GM18520 (cell line): ENCODE measurements at regions not wholly inside any gene's neighbourhood (a gene's known extent, or its start where the extent isn't known, plus 50 kb on each side); places are given as distances from the start of the nearest gene placed in this dataset.
"Not testable (repeated sequence)": the region's sequence is repeated elsewhere in the genome, so short reads cannot be mapped to it uniquely, and the experiment has no call there.

ENCODE experiments used
- ATAC-seq: cut with Tn5 transposase; IDR thresholded peaks from one replicate; pipeline ENCODE4 v1.9.1; 2021; ENCODE audit not compliant: unreplicated experiment

DNA sequence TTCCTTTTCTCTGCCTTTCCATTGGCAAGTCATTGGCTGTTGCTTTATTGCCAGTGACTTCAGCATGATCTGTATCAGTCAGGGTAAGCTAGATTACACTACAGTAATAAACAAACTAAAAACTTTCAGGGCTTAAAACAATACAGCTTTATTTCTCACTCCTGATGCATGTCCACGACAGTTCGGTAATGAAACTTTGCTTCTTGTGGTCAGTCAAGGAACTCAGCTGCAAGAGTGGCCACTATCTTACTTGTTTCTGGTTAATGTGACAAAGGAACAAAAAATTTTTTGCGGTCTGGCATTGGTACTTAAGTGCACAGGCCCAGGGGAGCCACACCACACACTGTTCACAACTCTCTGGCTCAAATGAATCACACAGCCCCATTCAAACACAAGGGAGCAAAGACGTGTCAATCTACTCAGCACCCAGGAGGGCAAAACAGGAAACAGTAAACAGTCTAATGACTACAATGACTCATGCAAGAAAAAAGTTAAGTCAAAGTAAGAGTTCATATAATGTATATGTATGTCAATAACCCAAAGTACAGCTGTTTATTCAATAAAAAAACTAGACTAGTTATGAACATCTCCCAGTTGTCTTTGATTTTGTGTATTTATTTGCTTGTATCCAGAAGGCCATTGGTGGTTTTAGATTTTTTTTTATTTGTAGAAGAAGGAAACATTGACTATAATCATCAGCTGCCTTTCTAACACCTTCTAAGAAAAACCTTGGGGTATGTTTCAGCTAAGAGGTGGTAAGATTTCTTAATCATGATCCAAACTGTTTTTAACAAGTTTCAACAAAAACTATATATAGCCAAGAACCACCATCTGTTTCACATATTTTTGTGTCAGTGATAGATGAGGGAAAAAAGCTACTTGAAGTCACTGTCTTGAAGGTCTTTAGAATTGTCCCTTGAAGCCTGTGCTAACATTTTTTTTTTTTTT lies 134.4 kb upstream of the FAM3C start:
- ATAC-seq, result peak; percentile 97

DNA sequence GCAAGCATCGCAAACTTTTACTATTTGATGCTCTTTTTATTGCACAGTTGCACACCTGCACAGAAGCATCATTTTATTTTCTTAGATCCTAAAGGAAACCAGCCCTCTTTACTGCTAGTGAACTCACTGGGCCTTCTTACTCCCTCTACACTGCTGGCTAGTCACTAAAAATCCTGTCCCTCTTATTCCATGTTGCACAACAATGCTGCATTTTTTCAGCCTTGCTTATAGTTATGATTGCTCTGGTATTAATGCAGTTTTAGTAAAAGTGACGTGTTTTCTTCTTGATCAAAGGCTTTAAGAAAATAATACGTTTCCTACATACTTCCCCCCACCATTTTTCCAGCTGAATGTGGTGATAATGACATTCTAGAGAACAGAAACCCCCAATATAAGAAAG lies 132.9 kb upstream of the FAM3C start:
- ATAC-seq, result no peak

DNA sequence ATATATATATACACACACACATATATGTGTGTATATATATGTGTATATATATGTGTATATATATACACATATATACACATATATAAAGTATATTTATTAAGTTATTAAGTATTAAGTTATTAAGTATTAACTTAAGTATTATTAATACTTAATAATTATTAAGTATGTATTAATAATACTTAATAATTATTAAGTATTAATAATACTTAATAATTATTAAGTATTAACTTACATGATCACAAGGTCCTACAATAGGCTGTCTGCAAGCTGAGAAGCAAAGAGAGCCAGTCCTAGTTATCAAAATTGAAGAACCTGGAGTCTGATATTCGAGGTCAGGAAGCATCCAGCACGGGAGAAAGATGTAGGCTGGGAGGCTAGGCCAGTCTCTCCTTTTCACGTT lies 130.1 kb upstream of the FAM3C start:
- ATAC-seq, result not testable (repeated sequence)

DNA sequence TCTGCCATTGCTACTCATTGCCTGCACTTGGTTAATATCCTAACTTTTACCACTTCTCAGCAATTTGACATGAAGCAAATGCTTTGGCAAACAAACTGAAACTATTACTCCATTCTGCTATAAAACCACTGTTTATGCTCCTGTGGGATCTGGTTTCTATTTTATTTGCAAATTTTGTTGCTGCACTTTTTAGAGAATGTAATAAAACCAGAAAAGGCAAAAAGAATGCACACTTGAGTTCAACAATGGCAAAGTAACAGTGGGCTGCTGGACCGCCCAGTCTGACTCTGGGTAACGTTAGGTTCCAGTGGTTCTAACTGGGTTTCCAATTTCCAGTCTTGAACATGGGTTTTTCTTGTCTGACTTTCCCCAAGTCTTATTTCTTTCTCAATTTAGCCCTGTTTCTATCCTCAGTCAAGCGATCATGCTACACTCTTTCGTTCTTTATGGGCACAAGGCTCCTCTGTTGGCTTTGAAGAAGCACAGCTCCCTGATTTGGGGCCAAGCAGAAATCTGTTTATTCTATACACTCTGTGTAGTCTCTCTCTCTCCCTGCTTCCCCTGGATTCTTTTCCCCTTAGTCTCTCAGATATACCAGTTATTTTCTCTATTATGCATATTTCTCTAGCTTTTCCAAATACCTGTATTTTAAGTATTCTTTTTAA lies 129.2 kb upstream of the FAM3C start:
- no peak for ATAC-seq

DNA sequence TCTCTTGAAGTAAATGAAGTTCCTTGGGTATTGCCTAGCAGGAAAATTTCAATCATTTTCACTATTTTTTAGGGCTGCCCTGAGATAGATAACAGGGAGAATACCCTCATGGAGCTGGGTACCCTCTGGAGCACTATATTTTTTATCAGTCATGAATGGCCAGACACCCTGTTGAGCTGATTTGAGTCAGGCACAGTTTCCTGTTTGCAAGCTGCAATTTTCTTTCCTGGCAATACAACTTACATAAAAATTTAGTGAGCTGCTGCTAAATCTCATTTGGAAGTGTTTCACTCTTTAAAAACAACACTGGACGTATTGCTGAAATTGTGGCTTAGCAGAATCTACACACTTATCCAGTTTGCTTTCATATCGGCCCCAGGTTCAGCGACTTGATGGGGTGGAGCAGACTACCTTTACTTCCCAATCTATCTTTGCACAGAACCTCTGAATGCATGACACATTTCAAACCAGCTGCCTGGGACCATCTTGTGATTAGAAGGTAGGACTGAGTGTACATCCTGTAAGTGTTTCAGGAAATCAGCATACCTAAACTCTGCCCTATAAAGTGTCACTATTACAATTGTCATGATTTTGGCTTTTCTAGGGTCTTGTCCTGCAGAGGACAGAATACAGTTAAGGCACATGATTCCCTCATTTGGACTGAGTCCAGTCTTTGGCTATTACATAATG lies 125.7 kb upstream of the FAM3C start:
- no peak for ATAC-seq

DNA sequence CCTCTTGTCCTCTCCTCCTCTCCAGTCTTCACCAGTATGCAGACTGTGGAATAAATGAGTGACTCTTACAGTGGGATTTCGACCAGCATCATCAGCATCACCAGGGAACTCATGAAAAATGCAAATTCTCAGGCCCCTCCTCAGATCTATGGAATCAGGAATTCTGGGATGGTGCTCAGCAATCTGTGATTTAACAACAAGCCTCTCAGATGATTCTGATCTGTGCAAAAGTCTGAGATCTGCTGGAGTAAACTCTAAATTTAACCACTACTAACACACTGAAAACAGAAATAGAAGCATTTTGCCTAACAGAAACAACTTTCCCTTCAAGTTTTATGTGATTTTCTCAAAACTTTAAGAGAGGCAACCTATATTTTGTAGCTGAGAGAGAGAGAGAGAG lies 124.8 kb upstream of the FAM3C start:
- no peak for ATAC-seq

DNA sequence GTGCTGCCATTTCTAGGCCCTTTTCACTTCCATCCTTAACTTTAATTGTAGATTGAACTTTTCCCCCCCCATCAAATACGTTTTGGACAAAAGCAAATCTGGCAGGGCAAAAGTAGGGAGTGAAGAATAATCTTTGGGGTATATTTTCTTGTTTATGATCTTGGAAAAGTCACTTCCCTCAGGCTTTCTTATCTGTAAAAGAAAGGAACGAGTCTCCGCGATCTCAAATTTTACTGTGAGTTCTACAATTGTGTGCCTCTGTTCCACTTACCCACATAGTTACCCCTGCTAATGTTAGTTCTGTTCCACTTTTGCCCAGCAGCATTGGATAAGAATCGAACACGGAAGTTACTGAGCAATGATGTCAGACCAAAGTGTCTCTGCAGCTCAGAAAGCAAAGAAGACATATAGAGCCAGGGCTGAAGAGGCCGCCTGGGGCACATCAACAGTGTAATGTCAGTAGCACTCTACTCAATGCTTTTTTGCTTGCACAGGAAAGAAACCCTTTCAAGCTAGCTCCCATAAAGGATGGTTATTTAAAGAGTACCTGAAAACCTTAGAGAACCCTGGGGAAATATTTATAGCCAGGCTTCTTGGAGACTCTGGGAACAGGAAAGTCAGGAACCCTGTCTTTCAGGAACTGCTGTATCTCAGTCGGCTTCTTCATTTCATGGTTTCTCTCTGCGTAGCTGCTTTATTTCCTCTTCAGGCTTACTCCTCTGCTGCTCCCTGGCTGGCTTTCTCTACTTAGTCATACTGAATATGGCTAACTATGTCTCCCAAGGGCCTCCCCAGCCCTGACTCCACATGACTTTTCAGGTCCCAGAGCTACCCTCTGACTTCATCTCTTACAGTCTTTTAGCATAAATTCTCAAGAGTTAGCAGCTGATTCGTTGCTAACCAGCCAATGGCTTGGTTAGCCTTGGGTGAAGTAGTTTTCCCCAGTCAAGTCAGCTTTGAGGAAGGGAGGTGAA lies 123.7 kb upstream of the FAM3C start:
- ATAC-seq, result peak; percentile 93

DNA sequence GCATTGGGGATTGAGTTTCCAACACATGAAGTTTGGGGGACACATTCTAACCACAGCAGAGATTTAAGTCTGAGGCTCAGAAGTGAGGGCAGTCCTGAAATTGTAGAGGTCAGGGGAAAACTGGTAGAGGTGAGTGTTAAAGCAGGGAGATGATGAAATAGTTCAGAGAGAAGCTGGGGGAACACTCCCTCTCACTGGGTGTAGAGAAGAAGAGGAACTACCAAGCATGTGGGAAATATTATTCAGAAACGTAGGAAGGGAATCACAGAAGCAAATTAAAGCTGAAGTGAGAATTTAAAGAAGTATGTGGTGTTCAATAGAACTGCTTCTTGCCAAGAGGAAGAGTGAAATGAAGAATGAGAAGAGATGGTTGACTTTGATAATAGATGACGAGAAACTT lies 121.5 kb upstream of the FAM3C start:
- ATAC-seq, result no peak

DNA sequence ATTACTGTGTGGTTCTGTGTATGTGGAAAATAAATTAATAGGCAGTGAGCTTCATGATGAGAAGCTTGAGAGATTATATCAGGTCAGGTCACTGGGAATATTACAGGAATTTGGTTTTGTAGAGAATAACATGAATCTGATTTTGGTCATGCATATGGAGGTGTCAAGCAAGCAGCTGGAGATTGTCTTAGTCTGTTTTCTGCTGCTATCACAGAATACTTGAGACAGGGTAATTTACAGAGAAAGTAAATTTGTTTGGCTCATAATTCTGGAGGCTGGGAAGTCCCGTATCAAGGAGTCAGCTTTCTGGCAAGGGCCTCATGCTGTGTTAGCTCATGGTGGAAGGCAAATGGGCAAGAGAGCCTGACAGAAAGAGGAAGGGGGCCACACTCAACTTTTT lies 120.7 kb upstream of the FAM3C start:
- no peak for ATAC-seq

DNA sequence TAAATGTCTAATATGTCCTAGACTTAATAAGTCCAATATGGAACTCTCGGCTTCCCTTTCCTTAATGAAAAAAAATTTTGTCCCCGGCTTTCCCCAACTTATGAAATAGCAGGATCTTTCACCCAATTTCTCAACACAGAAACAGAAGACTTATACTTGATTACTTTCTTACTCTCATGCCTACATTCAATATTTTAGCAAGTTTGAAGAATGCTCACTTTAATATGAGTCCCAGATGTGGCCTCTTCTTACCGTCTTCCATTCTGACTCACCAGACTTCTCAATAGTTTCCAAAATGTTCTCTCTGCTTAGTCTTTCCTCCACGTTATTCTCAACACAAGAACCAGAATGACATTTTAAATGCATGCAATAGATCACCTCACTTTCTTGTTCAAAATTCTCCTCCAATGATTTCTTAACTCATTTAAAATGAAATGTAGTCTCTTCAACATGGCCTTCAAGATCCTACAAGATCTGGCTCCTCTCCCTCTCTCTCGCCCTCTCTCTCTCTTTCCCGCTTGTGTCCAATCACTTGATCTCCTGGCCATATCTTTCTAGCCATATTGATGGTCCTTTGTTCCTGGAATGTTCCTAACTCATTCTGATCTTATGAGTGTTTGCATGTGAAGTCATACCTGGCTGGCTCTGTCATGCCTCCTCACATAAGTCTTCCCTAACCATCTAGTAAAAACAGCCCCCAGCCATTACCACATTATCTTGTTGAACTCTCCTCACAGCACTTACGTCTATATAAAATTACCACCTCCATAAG lies 119.7 kb upstream of the FAM3C start:
- ATAC-seq, result no peak

DNA sequence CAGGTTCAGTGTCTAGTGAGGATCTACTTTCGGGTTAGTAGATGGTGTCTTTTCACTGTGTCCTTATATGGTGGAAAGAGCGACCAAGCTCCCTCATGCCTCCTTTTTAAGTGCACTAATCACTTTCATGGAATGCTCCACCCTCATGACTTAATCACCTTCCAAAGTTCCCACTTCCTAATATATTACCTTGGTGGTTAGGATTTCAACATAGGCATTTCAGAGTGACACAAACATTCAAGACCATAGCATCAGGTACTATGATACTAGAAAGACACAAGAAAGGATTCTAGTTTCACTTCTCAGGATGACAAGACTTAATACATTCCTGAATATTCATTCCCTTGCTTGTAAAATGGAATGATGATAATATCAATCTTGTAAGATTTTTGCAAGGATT lies 119.1 kb upstream of the FAM3C start:
- no peak for ATAC-seq

DNA sequence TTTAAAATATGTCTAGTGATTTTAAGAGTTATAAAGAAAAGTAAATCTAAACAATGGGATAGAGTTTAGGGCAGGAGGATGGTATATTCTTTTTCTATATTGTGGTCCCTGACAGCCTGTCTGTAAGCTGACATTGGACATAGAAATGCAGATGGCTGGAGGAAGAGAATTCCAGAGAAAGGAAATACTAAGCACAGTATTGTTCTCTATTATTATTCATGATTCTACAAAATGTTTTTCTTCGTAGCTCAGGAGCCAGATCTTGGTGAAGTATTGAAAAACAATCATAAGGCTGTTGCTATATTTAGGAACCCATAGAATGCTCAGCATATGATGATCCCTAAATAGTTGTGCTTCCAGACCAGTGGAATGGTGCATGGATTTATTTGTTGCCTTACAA lies 117.0 kb upstream of the FAM3C start:
- no peak for ATAC-seq

DNA sequence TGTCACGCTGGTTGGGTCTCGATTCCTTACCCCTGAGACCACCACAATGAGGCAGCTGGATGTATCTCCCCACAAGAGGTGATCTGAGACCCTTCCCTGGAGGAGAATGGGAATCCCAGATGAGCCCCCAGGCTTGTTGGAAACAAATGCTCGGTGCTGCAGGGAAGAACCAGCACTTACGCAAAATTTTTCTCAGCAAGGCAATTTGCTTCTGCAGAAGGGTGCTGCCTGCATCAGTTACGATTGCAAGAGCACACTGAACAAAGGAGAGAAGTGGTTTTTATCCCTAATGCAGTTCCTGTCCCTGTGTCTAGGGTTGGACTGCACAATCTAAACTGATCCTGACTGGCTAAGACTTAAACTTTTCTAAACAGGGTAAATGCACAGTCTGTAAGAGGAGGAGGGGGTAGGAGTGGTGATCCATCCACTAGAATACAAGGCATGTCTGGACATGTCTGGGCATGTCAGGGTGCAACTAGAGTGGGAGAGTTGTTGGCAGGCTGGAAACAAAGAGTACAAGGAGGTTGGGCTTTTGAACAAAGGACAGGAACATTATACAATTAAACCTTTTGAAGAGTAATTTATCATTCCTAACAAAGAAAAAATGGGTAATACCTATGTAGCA lies 114.9 kb upstream of the FAM3C start:
- ATAC-seq, result no peak

DNA sequence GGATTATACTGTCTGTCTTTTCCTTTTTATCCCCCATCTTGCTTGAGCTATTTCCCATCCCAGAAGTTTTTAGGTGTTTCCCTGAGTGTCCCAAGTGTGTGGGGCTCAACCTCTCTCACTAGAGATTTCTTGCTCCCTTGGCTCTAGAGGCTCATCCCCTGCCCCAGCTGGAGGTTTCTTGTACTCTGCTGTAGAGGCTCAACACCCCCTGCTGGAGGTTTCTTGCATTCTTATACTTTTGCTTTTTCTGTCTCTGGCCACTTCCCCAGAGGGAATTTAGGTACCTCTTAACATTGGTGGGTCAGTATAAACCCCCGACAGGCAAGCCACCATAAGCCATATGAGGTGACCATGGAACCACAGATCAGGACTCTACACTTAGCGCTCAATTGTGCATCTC lies 114.2 kb upstream of the FAM3C start:
- ATAC-seq, result no peak

DNA sequence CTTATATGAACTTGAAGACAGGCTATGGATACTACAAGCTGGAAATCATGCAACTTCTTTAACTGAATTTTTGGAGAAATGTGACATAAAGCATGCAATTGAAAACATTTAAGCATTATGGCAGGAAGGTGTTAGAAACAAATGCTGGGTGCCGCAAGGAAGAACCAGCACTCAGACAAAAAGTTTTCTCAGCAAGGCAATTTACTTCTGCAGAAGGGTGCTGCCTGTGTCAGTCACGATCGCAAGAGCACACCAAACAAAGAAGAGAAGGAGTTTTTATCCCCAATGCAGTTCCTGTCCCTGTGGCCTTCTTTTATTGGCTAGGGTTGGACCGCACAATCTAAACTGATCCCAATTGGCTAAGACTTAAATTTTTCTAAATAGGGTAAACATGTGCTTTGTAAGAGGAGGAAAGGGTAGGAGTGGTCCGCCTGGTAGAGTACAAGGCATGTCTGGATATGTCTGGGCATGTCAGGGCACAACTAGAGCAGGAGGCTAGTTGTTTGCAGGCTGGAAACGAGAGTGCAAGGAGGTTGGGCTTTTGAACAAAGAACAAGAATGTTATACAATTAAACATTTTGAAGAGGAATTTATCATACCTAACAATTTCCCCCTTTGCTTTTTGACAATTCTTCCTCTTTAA lies 109.6 kb upstream of the FAM3C start:
- no peak for ATAC-seq

DNA sequence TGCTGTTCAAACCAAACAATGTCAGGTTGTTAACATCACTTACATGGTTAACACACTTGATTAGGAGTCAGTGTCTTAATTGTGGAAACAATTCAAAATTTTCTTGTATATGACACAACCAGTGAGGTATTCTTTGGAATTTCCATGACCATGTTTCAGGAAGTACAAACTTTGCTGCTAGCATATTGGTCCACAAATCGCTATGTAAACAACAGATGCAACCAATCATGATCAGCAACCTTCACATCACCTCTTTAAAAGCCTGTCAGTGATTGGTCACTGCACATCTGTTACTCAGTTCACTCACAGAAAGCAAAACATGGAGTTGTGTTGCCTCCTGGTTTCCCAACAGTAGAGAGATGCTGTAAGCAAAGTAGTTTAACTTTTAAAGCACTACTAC lies 108.9 kb upstream of the FAM3C start:
- ATAC-seq, result no peak

DNA sequence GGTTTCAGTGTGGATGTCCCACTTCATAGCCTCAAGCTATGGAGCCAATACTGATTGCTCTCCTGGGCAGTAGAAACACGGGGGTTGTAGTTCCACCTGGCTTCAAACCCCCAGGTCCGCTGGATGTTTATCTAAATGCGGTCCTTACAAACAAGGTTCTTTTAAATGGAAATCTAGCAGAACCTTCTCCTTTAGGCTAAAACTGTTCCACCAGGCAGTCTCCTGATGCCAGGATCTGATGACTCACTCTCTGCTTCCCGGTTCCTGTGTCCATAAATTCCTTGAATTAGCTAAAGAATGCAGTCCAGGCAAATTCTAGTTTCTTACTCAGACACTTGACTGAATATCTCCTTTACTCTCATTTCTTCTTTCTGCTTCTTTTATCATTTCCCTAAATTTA lies 108.4 kb upstream of the FAM3C start:
- ATAC-seq, result no peak

DNA sequence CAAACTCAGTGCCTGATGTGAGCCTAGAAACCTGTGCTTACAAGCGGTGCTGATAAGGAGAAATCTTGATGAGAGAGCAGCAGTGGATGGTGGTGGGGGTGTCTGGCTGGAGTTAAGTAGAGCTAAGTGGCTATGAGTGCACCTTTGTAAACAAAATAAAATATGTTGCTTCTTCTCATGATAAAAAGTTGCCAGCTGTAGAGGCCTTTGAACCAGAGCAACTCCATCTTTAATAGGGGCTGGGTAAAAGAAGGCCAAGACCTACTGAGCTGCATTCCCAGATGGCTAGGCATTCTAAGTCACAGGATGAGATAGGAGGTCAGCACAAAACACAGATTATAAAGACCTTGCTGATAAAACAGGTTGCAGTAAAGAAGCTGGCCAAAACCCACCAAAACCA lies 107.6 kb upstream of the FAM3C start:
- no peak for ATAC-seq

DNA sequence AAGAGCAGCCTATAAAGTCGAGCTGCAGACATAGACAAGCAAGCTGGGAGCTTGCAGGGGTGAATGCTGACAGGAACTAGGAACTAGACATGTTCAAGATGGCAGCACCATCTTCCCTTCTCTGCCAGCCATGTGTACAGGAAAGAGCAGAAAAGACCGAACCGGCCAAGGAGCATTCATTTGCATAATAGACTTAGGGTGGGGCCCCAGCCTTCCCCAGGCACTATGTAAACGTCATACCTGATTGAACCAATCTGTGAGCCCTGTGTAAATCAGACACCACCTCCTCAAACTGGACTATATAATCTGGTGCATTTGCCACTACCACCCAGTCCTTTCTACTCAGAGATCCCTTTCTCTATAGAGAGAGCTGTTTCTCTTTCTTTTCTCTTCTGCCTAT lies 106.9 kb upstream of the FAM3C start:
- ATAC-seq, result no peak
